H9 (cell line): ENCODE measurements at regions not wholly inside any gene's neighbourhood (a gene's known extent, or its start where the extent isn't known, plus 50 kb on each side); places are given as distances from the start of the nearest gene placed in this dataset.

ENCODE experiments used
- DNase-seq: peaks from one replicate; pipeline ENCODE4 v3.0.0-alpha.2; 2017
- H2AFZ ChIP-seq: one replicate; pipeline ENCODE4 v1.6.1; 2013; ENCODE audit warnings: mild to moderate bottlenecking, low read length, control low read depth, moderate library complexity
- H2AK5ac ChIP-seq: 2 replicates; pipeline ENCODE4 v1.6.1; 2013; ENCODE audit warnings: low read length, control low read depth, mixed read lengths; ENCODE audit not compliant: insufficient read length
- H2BK120ac ChIP-seq: one replicate; pipeline ENCODE4 v1.6.1; 2013; ENCODE audit warnings: low read depth, mild to moderate bottlenecking, low read length, control low read depth, inconsistent platforms; ENCODE audit not compliant: poor library complexity, severe bottlenecking
- H2BK12ac ChIP-seq: 2 replicates; pipeline ENCODE4 v1.6.1; 2013; ENCODE audit warnings: low read length, control low read depth, mixed read lengths, low read depth; ENCODE audit not compliant: insufficient read length
- H2BK15ac ChIP-seq: 2 replicates; pipeline ENCODE4 v1.6.1; 2013; ENCODE audit warnings: low read depth, low read length, control low read depth
- H2BK20ac ChIP-seq: one replicate; pipeline ENCODE4 v1.6.1; 2013; ENCODE audit warnings: low read depth, mild to moderate bottlenecking, low read length, control low read depth, inconsistent platforms; ENCODE audit not compliant: poor library complexity, severe bottlenecking
- H2BK5ac ChIP-seq: 2 replicates; pipeline ENCODE4 v1.6.1; 2013; ENCODE audit warnings: low read length, control low read depth, mixed read lengths; ENCODE audit not compliant: insufficient read length
- H3K14ac ChIP-seq: 2 replicates; pipeline ENCODE4 v1.6.1; 2013; ENCODE audit warnings: low read length, control low read depth; ENCODE audit not compliant: insufficient read depth
- H3K18ac ChIP-seq: 2 replicates; pipeline ENCODE4 v1.6.1; 2013; ENCODE audit warnings: low read depth, mild to moderate bottlenecking, mixed read lengths, low read length, control low read depth; ENCODE audit not compliant: insufficient read length
- H3K23ac ChIP-seq: 2 replicates; pipeline ENCODE4 v1.6.1; 2013; ENCODE audit warnings: low read length, control low read depth, mixed read lengths, low read depth; ENCODE audit not compliant: insufficient read length
- H3K23me2 ChIP-seq: 2 replicates; pipeline ENCODE4 v1.6.1; 2013; ENCODE audit warnings: low read depth, mild to moderate bottlenecking, mixed read lengths, low read length, control low read depth; ENCODE audit not compliant: insufficient read length, poor library complexity, severe bottlenecking
- H3K27ac ChIP-seq: 2 replicates; pipeline ENCODE4 v1.5.1; 2013; ENCODE audit warnings: low read length, control low read depth, mixed read lengths, low read depth; ENCODE audit not compliant: insufficient read length
- H3K27me3 ChIP-seq: 2 replicates; pipeline ENCODE4 v1.6.1; 2013; ENCODE audit warnings: low read length, control low read depth, inconsistent platforms; ENCODE audit not compliant: insufficient read depth
- H3K4ac ChIP-seq: 2 replicates; pipeline ENCODE4 v1.6.1; 2013; ENCODE audit warnings: low read depth, mild to moderate bottlenecking, control low read depth, inconsistent platforms, low read length, moderate library complexity
- H3K4me1 ChIP-seq: 2 replicates; pipeline ENCODE4 v1.6.1; 2013; ENCODE audit warnings: low read length, control low read depth, inconsistent platforms; ENCODE audit not compliant: insufficient read depth
- H3K4me2 ChIP-seq: 2 replicates; pipeline ENCODE4 v1.6.1; 2013; ENCODE audit warnings: low read length, control low read depth, mixed read lengths; ENCODE audit not compliant: insufficient read length, insufficient read depth
- H3K56ac ChIP-seq: 2 replicates; pipeline ENCODE4 v1.6.1; 2013; ENCODE audit warnings: low read depth, mild to moderate bottlenecking, mixed read lengths, low read length, control low read depth; ENCODE audit not compliant: insufficient read length
- H3K79me1 ChIP-seq: 2 replicates; pipeline ENCODE4 v1.6.1; 2013; ENCODE audit warnings: low read depth, mild to moderate bottlenecking, moderate library complexity, low read length, control low read depth, inconsistent platforms; ENCODE audit not compliant: insufficient read depth, poor library complexity, severe bottlenecking
- H3K79me2 ChIP-seq: 2 replicates; pipeline ENCODE4 v1.6.1; 2013; ENCODE audit warnings: low read length, control low read depth, inconsistent platforms; ENCODE audit not compliant: insufficient read depth
- H3K9ac ChIP-seq: 2 replicates; pipeline ENCODE4 v1.6.1; 2013; ENCODE audit warnings: low read length, control low read depth, mixed read lengths; ENCODE audit not compliant: insufficient read length; ENCODE audit errors: extremely low read depth
- H3K9me3 ChIP-seq: one replicate; pipeline ENCODE4 v1.6.1; 2013; ENCODE audit warnings: low read depth, low read length, inconsistent platforms; ENCODE audit not compliant: control insufficient read depth
- H3T11ph ChIP-seq: one replicate; pipeline ENCODE4 v1.6.1; 2013; ENCODE audit warnings: mild to moderate bottlenecking, low read length, control low read depth, inconsistent platforms
- H4K20me1 ChIP-seq: one replicate; pipeline ENCODE4 v1.6.1; 2013; ENCODE audit not compliant: control insufficient read depth, insufficient read length, insufficient read depth
- H4K5ac ChIP-seq: 2 replicates; pipeline ENCODE4 v1.6.1; 2013; ENCODE audit warnings: low read depth, mild to moderate bottlenecking, mixed read lengths, low read length, control low read depth; ENCODE audit not compliant: insufficient read length
- H4K8ac ChIP-seq: replicated peaks from 2 replicates; pipeline ENCODE4 v1.6.1; 2013; ENCODE audit warnings: low read length, control low read depth, mixed read lengths, low read depth; ENCODE audit not compliant: insufficient read length
- H4K91ac ChIP-seq: 2 replicates; pipeline ENCODE4 v1.6.1; 2013; ENCODE audit warnings: low read depth, mild to moderate bottlenecking, moderate library complexity, mixed read lengths, low read length, control low read depth; ENCODE audit not compliant: insufficient read length
- H3K27ac Mint-ChIP-seq, 3 experiments: 2 replicates in 2 of 3; 3 replicates in 1 of 3; pipeline ENCODE4 v1.8.0; 2020 to 2021; ENCODE audit warnings: mixed read lengths in 3 of 3, mild to moderate bottlenecking in 1 of 3, moderate library complexity in 1 of 3
- H3K27me3 Mint-ChIP-seq: 2 replicates; pipeline ENCODE4 v1.8.0; 2021; ENCODE audit warnings: low read depth, mild to moderate bottlenecking, moderate library complexity, mixed read lengths
- H3K36me3 Mint-ChIP-seq, 3 experiments: 2 replicates in 2 of 3; 3 replicates in 1 of 3; pipeline ENCODE4 v1.8.0; 2020 to 2021; ENCODE audit warnings: low read depth in 3 of 3, mixed read lengths in 3 of 3; ENCODE audit not compliant: insufficient read depth in 1 of 3
- H3K4me1 Mint-ChIP-seq, 2 experiments: 2 replicates each; pipeline ENCODE4 v1.8.0; 2020; ENCODE audit warnings: mixed read lengths in 2 of 2
- H3K4me3 Mint-ChIP-seq, 2 experiments: 2 replicates in 1 of 2; 3 replicates in 1 of 2; pipeline ENCODE4 v1.8.0; 2020 to 2021; ENCODE audit warnings: mild to moderate bottlenecking in 2 of 2, mixed read lengths in 2 of 2, moderate library complexity in 1 of 2
- H3K9me3 Mint-ChIP-seq, 2 experiments: 2 replicates in 1 of 2; 3 replicates in 1 of 2; pipeline ENCODE4 v1.8.0; 2020; ENCODE audit warnings: mild to moderate bottlenecking in 2 of 2, mixed read lengths in 2 of 2, moderate library complexity in 1 of 2
- CTCF ChIP-seq: fragments of 200-600 bp; sonication (generic); conservative IDR thresholded peaks from 3 replicates; pipeline ENCODE4 v1.8.0; 2021; ENCODE audit warnings: antibody characterized with exemption, mild to moderate bottlenecking
- WGBS: extraction: QIAGEN DNeasy Blood & Tissue Kit; methylation state at CpG from one replicate; pipeline ENCODE4 v1.1.7; 2013; ENCODE audit warnings: missing lambda C conversion rate, low lambda C conversion rate, mixed read lengths; ENCODE audit not compliant: insufficient read length; ENCODE audit errors: extremely low coverage; 5-methylcytosine and 5-hydroxymethylcytosine counted together

GRCh38 chr17:22669721-22670120 is 977.4 kb downstream of the KCNJ18 start:
- Histone ChIP-seq H2BK12ac (no peak overlapping the region), H3K56ac (no peak overlapping the region), H2BK20ac (no peak overlapping the region), H4K8ac (no peak overlapping the region), H3K4me1 (no peaks in the 10 kb centered on the region), H3K27ac (no peak overlapping the region), H2AK5ac (no peak overlapping the region), H2BK15ac (no peak overlapping the region), H3K23ac (no peak overlapping the region), H3K4ac (no peak overlapping the region), H3K79me2 (no peaks in the 10 kb centered on the region), H2BK5ac (no peak overlapping the region), H3K14ac (no peak overlapping the region), H4K5ac (no peak overlapping the region), H4K20me1 (no peaks in the 10 kb centered on the region), H3K9ac (no peak overlapping the region), H3K23me2 (no peaks in the 10 kb centered on the region), H3K4me2 (no peak overlapping the region), H3K18ac (no peak overlapping the region), H4K91ac (no peak overlapping the region), H3K79me1 (no peaks in the 10 kb centered on the region), H3T11ph (no peak overlapping the region), H2AFZ (no peak overlapping the region), H3K9me3 (peaks cover 48% of the 10 kb centered on the region), H3K27me3 (no peaks in the 10 kb centered on the region), H2BK120ac (no peak overlapping the region)
- Mint-ChIP-seq H3K9me3 (peaks cover 95% of the 10 kb centered on the region in 2 experiments), H3K27me3 (peaks cover 2% of the 10 kb centered on the region; the same call in 1 of the 2 replicates), H3K4me1 (no peaks in the 10 kb centered on the region), H3K36me3 (peaks cover 6 to 26% (median 15%) of the 10 kb centered on the region in 3 experiments; a peak in 6 of 7 replicates), H3K27ac (no peak overlapping the region), H3K4me3 (no peak overlapping the region)
- no peak for DNase-seq
- no CpG with 5 or more reads among the region's 4 CpGs for WGBS
- no peak for TF ChIP-seq CTCF
